GM13977 (cell line): ENCODE measurements at regions not wholly inside any gene's neighbourhood (a gene's known extent, or its start where the extent isn't known, plus 50 kb on each side); places are given as distances from the start of the nearest gene placed in this dataset.

Source experiments
- DNase-seq: peaks from one replicate; pipeline ENCODE4 v3.0.0; 2012; ENCODE audit warnings: low spot score
- in situ Hi-C: fragments of 300-500 bp; cut with MboI; formaldehyde crosslinking; loops from one replicate; pipeline ENCODE4 v1.12.0; 2022; ENCODE audit warnings: low sequenced_read_pairs, low pct_unique_long_range_greater_than_20kb, mixed read lengths, inconsistent platforms; ENCODE audit not compliant: unreplicated experiment
- TF ChIP-seq, protein P1 (sequence below): IDR thresholded peaks from 2 replicates; pipeline ENCODE4 v1.5.1; 2012; ENCODE audit warnings: mild to moderate bottlenecking, control low read depth; ENCODE audit not compliant: insufficient read depth; ENCODE audit errors: extremely low read depth, missing control alignments

DNA sequence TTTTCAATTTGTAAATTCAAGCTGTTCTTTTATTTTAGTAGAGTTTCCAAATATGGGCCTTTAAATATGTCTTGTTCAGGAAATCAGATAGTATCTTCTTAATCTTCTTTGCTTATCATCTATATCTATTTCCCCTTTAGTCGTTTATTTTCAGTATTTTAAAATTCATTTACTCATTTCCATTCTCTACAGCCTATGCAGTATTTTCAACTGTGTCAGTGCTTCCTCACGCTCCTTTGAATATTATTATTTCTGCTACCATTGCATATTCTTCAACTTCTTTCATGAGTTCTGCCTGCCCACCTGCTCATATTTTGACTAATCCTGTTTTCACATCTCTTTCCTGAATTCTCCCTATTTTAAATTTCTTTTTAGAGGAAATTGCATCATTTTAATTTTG lies 185.4 kb downstream of the DKK2 start:
- in situ Hi-C loops: no loop called here
- TF ChIP-seq, protein P1, sequence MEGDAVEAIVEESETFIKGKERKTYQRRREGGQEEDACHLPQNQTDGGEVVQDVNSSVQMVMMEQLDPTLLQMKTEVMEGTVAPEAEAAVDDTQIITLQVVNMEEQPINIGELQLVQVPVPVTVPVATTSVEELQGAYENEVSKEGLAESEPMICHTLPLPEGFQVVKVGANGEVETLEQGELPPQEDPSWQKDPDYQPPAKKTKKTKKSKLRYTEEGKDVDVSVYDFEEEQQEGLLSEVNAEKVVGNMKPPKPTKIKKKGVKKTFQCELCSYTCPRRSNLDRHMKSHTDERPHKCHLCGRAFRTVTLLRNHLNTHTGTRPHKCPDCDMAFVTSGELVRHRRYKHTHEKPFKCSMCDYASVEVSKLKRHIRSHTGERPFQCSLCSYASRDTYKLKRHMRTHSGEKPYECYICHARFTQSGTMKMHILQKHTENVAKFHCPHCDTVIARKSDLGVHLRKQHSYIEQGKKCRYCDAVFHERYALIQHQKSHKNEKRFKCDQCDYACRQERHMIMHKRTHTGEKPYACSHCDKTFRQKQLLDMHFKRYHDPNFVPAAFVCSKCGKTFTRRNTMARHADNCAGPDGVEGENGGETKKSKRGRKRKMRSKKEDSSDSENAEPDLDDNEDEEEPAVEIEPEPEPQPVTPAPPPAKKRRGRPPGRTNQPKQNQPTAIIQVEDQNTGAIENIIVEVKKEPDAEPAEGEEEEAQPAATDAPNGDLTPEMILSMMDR: no peak

DNA sequence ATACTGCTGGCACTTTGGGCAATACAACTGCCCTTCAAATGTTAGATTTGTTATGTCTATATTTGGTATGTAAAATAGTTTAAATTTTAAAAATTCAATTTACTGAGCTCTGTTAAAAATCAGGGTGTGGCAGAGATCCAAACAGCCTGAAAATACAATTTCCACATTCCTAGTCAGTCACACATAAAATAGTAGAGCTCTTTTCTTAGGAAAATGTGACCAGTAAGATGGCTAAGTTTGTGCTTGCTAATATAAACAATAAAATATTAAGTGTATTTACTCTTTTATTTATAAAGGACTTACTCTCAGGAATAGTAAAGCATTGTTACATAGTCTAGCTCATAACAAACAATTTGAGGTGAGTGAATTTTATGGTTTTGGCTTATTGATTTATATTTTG lies 200.2 kb downstream of the DKK2 start:
- TF ChIP-seq, protein P1: no peak
- DNase-seq: no peak
- in situ Hi-C loops: no loop called here

More for the DNA sequence above, 185.4 kb downstream of the DKK2 start:
- no peak for DNase-seq

DNA sequence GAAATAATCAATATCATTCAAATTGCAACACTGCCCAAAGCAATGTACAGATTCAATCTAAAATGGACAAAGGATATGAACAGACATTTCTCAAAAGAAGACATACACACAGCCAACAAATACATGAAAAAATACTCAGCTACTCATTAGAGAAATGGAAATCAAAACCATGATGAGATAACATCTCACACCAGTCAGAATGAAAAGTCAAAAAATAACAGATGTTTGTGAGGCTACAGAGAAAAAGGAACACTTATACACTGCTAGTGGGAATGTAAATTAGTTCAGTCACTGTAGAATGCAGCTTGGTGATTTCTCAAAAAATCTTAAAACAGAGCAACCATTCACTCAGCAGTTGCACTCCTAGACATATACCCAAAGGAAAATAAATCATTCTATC lies 205.2 kb downstream of the DKK2 start:
- TF ChIP-seq, protein P1: no peak
- in situ Hi-C loops: no loop called here
- no peak for DNase-seq

DNA sequence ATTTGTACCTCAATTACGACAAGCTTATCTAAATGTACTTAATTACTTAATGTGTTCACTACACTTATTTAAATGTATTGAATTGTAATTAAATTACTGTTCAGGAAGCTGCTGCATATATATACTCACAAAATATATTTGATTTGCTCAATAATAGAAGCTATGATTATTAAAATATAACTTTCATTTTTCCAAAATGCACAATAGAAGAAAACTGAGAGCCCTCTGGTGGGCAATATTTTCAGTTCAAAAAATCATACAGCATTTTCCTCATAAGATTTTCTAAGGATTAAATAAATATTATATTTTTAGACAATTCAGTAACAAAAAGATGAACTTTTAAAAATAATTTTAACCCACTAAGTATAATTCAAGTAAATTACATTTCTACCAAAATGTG lies 217.3 kb downstream of the DKK2 start:
- in situ Hi-C loops: no loop called here
- DNase-seq: no peak
- TF ChIP-seq, protein P1: no peak

DNA sequence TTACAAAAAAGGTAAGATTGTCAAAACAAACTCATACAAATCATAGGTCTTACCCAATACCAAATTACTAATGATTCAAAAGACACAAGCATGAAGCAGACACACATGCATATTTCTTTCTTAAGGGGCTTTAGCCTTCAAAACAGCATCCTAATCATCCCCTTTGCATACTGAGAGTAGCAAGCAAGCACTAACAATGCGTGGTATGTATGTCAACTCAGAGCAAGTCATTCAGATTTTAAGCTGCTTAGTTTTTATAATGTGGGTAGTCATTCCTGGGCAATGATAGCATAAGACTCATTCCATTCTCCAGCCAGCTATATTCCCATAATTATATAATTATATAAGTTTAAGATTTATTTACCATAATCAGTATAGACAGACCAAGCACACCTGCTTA lies 219.6 kb downstream of the DKK2 start:
- TF ChIP-seq, protein P1: no peak
- DNase-seq: no peak
- in situ Hi-C loops: no loop called here

DNA sequence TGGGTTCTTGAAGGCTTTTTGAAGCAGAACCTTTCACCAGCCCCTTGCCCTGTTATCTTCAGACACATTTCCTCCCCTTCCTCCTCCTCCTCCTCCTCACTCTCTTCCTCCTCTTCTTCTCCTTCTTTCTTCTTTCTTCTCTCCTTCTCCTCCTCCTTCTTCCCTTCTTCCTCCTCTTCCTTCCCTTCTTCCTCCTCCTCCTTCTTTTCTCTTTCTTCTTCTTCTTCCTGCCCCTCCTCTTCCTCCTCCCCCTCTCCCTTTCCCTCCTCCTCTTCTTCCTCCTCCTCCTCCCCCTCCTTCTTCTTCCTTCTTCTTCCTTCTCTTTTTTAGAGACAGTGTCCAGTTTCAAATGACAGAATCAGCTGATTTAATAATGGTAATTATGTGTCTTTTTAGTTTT lies 226.0 kb downstream of the DKK2 start:
- TF ChIP-seq, protein P1: no peak
- in situ Hi-C loops: no loop called here
- no peak for DNase-seq

DNA sequence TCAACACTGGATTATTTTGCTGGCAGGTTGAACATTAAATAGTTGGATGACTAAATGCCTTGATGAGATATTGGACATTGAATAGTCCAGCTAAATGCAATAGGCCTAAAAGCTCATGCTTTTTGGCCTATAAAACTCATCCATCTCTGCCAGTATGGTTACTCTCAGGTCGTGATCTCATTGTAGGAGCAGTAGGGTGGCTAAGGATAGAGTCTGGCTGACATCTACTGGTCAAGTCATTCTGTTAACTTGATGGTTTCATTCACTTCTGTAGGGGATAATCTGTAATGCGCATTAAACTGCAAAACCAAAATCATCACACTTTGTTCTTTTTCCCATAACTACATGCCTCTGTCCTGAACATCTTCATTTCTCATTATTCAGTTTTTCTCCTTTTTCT lies 227.0 kb downstream of the DKK2 start:
- TF ChIP-seq, protein P1: no peak
- in situ Hi-C loops: no loop called here
- no peak for DNase-seq
